IPS DF 4.7 (cell line): ENCODE measurements at regions not wholly inside any gene's neighbourhood (a gene's known extent, or its start where the extent isn't known, plus 50 kb on each side); places are given as distances from the start of the nearest gene placed in this dataset.
A peak's percentile ranks its signal among the peaks of the same experiment; 100 is the strongest.

Experiments used
- DNase-seq: peaks from one replicate; pipeline ENCODE4 v3.0.0-alpha.2; 2013; ENCODE audit warnings: low spot score; ENCODE audit errors: extremely low read depth

- no peak for DNase-seq
These were observed 225.0 kb downstream of the COX7B2 start for GRCh38 chr4:46684041-46684440.

- no peak for DNase-seq
These were observed 232.7 kb downstream of the COX7B2 start for GRCh38 chr4:46676364-46676763.

GRCh38 chr4:46674326-46674725 is 234.7 kb downstream of the COX7B2 start:
- no peak for DNase-seq

- DNase-seq, result no peak
These were observed 241.3 kb downstream of the COX7B2 start for GRCh38 chr4:46667790-46668189.

GRCh38 chr4:46656071-46656470 is 253.0 kb downstream of the COX7B2 start:
- DNase-seq, result no peak

- no peak for DNase-seq
These were observed 255.2 kb downstream of the COX7B2 start for GRCh38 chr4:46653842-46654241.

GRCh38 chr4:46649390-46649789 is 259.5 kb upstream of the GABRA2 start:
- DNase-seq, result no peak

- DNase-seq, result peak; percentile 49
These were observed 258.3 kb upstream of the GABRA2 start for GRCh38 chr4:46648088-46648744.

GRCh38 chr4:46645126-46645525 is 255.2 kb upstream of the GABRA2 start:
- no peak for DNase-seq
